ENCODE measurements at regions not wholly inside any gene's neighbourhood (a gene's known extent, or its start where the extent isn't known, plus 50 kb on each side); places are given as distances from the start of the nearest gene placed in this dataset.

GRCh38 chr10:117462424-117462792 lies 80.1 kb upstream of the EMX2 start:
- TF ChIP-seq POLR2A (IDR thresholded peaks at IDR 0.05) (no peak), CTCF (IDR thresholded peaks at IDR 0.05) (no peak), EP300 (IDR thresholded peaks at IDR 0.05) (no peak)
